HG03175 (cell line): ENCODE measurements at regions not wholly inside any gene's neighbourhood (a gene's known extent, or its start where the extent isn't known, plus 50 kb on each side); places are given as distances from the start of the nearest gene placed in this dataset.

ENCODE experiments used
- ATAC-seq: cut with Tn5 transposase; IDR thresholded peaks from one replicate; pipeline ENCODE4 v1.9.1; 2021; ENCODE audit warnings: mild to moderate bottlenecking, moderate library complexity; ENCODE audit not compliant: unreplicated experiment

GRCh38 chr13:38606699-38607535 lies 80.0 kb upstream of the FREM2 start:
- ATAC-seq = no peak

DNA sequence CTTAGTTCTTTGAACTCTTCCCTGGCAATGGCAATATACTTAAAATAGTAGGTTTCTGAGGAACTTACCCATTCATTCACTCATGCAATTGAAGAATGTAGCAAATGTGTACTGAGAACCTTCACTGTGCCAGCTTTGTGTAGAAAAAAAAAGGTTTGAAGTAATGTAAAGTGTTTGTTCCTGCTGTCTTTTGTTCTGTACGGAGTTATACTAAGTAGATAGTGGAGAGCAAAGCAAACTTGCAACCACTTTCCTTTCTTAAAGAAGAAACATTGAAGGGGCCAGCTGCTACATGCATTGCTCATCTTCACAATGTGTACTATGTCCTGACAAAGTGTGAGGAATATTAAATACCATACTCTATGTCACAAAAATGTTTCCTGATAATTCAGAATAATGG lies 68.9 kb upstream of the FREM2 start:
- ATAC-seq = no peak

DNA sequence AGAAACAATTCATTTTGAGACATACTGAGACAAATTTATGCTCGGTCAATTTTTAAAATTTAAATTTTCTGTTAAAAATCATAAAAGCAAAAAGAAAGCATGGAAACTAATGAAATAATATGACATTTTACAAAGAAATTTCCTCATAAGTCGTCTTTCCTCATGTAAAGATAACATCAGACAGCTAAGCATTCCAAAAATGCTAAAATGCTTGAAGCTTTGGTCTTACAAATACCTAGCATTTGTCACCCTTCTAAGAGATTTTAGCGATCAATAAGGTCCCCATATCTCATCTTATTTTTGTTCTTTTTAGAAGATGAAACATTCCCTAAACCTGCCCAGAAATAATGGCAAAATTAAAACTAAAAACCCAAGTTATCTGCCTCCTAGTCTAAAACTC lies 68.5 kb upstream of the FREM2 start:
- ATAC-seq = no peak

- no peak for ATAC-seq
Observed at GRCh38 chr13:38618881-38619280, 68.0 kb upstream of the FREM2 start.

DNA sequence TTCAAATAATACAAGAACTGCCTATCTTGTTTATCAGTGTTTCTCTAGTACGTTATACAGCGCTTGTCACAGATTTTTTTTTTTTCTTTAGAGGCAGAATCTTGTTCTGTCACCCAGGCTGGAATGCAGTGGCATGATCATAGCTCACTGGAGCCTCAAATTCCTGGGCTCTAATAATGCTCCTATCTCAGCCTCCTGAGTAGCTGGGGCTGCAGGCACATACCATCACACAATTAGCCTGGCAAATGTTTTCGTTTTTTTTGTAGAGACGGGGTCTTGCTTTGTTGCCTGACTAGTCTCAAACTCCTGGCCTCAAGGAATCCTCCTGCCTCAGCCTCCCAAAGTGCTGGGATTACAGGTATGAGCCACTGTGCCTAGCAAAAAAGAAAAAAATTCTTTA lies 66.0 kb upstream of the FREM2 start:
- no peak for ATAC-seq

DNA sequence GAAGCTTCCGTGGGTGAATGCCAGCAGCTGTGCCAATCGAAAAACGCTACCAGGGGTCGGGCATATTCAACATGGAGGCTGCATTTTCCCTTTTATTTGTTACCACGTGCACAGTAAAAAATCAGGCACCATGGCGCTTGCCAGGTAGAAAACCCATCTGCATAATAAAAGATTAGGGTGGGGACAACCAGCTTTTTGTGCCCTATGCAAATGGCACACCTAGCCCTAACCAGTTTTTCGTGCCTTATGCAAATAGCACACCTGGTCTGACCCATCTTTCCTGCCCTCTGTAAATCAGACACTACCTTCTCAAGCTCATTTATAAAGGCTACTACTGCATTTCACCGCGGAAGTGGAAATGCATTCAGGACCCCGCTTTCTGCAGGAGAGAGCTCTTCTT lies 62.1 kb upstream of the FREM2 start:
- ATAC-seq = no peak

DNA sequence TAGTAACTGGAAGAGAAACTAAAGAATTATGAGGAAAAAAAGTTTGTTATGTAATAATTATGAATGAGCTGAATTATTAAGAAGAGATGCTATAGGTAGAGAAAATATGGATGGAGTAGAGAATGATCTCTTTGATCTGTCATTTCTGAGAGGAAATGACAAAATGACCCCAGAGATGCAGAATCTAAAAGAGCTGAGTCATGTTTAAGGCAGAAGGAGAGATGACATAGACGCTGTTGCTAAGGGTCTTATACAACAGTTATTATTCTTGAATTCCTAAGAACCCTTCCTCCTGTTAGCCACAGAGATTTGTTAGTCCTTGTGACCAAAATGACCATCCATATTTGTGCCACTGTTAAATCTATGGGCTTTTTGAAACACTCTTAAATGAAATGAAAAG lies 58.3 kb upstream of the FREM2 start:
- ATAC-seq = no peak

DNA sequence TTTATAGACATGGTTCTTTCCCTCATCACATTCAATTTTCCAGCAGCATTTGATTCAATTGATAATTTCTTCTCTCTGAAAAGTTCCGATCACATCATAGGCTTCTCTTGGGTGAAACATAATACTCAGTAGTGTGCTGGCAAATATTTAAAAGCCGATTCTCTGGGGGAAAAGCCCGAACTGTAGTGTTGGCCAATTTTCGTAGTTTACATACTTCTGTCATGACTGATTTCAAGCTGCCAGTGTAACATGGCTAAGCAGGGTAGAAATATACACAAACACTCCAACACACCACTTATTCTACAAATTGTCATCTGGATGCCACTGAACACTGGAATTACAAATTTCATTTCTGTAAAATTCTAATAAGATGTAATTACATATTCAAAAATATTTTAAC lies 56.1 kb upstream of the FREM2 start:
- ATAC-seq = no peak

DNA sequence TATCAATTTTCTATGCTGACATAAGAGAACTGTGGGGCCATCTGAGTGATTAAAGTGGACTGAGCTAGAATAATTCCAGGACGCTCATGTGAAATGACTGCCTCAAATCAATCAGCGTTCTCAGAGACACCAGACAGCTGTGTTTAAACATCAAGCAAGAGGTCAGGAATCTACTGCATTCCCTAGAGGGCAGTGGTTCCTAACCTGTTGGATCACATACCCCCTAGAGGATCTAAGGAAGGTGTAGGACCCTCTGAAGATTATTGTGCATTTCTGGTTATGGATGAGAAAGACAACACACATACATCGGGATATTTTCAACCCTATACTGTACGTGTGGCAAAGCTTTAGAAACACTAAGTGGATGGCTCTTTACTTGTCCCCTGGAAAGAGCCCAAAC lies 51.8 kb upstream of the FREM2 start:
- no peak for ATAC-seq

DNA sequence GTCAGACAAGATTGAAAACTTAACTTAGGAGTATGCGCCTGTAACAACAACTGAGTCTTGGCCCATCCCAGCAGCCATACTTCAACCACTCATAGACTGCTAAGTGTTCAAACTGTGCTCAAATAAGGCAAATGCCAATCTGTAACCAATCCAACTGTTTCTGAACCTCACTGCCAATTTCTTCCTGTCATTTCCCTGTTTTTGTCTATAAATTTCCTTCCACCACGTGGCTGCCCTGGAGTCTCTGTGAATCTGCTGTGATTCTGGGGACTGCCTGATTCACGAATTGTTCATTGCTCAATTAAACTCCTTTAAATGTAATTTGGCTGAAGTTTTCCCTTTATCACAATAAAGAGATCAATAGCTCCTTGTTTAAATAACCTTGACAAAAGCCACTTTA lies 50.8 kb upstream of the FREM2 start:
- ATAC-seq = no peak

- no peak for ATAC-seq
Observed at GRCh38 chr13:38636761-38637160, 50.1 kb upstream of the FREM2 start.
